GM10266 (cell line): ENCODE measurements at regions not wholly inside any gene's neighbourhood (a gene's known extent, or its start where the extent isn't known, plus 50 kb on each side); places are given as distances from the start of the nearest gene placed in this dataset.

ENCODE experiments used
- DNase-seq: peaks from one replicate; pipeline ENCODE4 v3.0.0; 2012; ENCODE audit errors: extremely low spot score
- CTCF ChIP-seq: IDR thresholded peaks from 2 replicates; pipeline ENCODE4 v1.5.1; 2012; ENCODE audit warnings: mild to moderate bottlenecking, low read depth; ENCODE audit not compliant: control insufficient read depth, insufficient read depth; ENCODE audit errors: missing control alignments

GRCh38 chr4:85381968-85382367 is 93.0 kb upstream of the ARHGAP24 start:
- DNase-seq = no peak
- TF ChIP-seq CTCF = no peak

- no peak for TF ChIP-seq CTCF
- DNase-seq = no peak
Measured at GRCh38 chr4:85391071-85391470, 83.9 kb upstream of the ARHGAP24 start.

- DNase-seq = peak; percentile 20
- no peak for TF ChIP-seq CTCF
Measured at GRCh38 chr4:85391589-85392410, 83.2 kb upstream of the ARHGAP24 start.

- no peak for DNase-seq
- no peak for TF ChIP-seq CTCF
Measured at GRCh38 chr4:85393201-85393600, 81.7 kb upstream of the ARHGAP24 start.

GRCh38 chr4:85398276-85398675 is 76.7 kb upstream of the ARHGAP24 start:
- no peak for TF ChIP-seq CTCF
- DNase-seq = no peak

GRCh38 chr4:85399270-85399669 is 75.7 kb upstream of the ARHGAP24 start:
- no peak for DNase-seq
- TF ChIP-seq CTCF = no peak

- no peak for DNase-seq
- no peak for TF ChIP-seq CTCF
Measured at GRCh38 chr4:85402371-85402770, 72.6 kb upstream of the ARHGAP24 start.
